Stimulated activated CD8-positive, alpha-beta memory T cell treated with anti-CD3 and anti-CD28 coated beads, Interleukin-15, amount 100 ng/mL, for 48 hours (primary cell): ENCODE measurements at regions not wholly inside any gene's neighbourhood (a gene's known extent, or its start where the extent isn't known, plus 50 kb on each side); places are given as distances from the start of the nearest gene placed in this dataset.

Experiments used
- DNase-seq, 2 donors: peaks; one replicate each; pipeline ENCODE4 v3.0.0-alpha.2; 2020; ENCODE audit warnings: low read depth in 2 of 2

GRCh38 chr11:71356904-71357303 is 91.3 kb downstream of the DHCR7 start:
- no peak for DNase-seq

- no peak for DNase-seq
Measured at GRCh38 chr11:71356280-71356876, 91.8 kb downstream of the DHCR7 start.

- no peak for DNase-seq
Measured at GRCh38 chr11:71355281-71355680, 92.9 kb downstream of the DHCR7 start.

GRCh38 chr11:71354394-71355105 is 93.6 kb downstream of the DHCR7 start:
- DNase-seq: no peak

GRCh38 chr11:71352748-71353147 is 95.4 kb downstream of the DHCR7 start:
- no peak for DNase-seq

GRCh38 chr11:71352226-71352625 is 96.0 kb downstream of the DHCR7 start:
- DNase-seq: no peak

GRCh38 chr11:71349627-71350026 is 97.2 kb upstream of the SHANK2 start:
- no peak for DNase-seq

GRCh38 chr11:71343828-71344400 is 91.5 kb upstream of the SHANK2 start:
- no peak for DNase-seq

GRCh38 chr11:71342951-71343827 is 90.8 kb upstream of the SHANK2 start:
- DNase-seq: peak in 1 of 2 donors; percentile 2

- no peak for DNase-seq
Measured at GRCh38 chr11:71342116-71342515, 89.7 kb upstream of the SHANK2 start.

- DNase-seq: no peak
Measured at GRCh38 chr11:71341596-71341995, 89.2 kb upstream of the SHANK2 start.

GRCh38 chr11:71341173-71341572 is 88.8 kb upstream of the SHANK2 start:
- no peak for DNase-seq

GRCh38 chr11:71340086-71340606 is 87.8 kb upstream of the SHANK2 start:
- DNase-seq: no peak

GRCh38 chr11:71339396-71339881 is 87.1 kb upstream of the SHANK2 start:
- DNase-seq: no peak

- no peak for DNase-seq
Measured at GRCh38 chr11:71338801-71339395, 86.5 kb upstream of the SHANK2 start.

GRCh38 chr11:71336996-71337754 is 84.8 kb upstream of the SHANK2 start:
- DNase-seq: no peak

GRCh38 chr11:71336176-71336995 is 84.0 kb upstream of the SHANK2 start:
- no peak for DNase-seq

- DNase-seq: no peak
Measured at GRCh38 chr11:71335371-71335770, 83.0 kb upstream of the SHANK2 start.

GRCh38 chr11:71334191-71334590 is 81.8 kb upstream of the SHANK2 start:
- no peak for DNase-seq

- no peak for DNase-seq
Measured at GRCh38 chr11:71333473-71333872, 81.1 kb upstream of the SHANK2 start.
